ENCODE measurements at regions not wholly inside any gene's neighbourhood (a gene's known extent, or its start where the extent isn't known, plus 50 kb on each side); places are given as distances from the start of the nearest gene placed in this dataset.

GRCh38 chr17:65346166-65346565, 209.0 kb downstream of the RGS9 start:
- Histone ChIP-seq H3K9me3 (ENCODE audit: insufficient read depth, low read length, severe bottlenecking) (no peaks in the 10 kb centered on the region), H3K4me1 (ENCODE audit: insufficient read depth, low read length) (no peaks in the 10 kb centered on the region), H2AFZ (ENCODE audit: low read depth, low read length) (no peak overlapping the region), H3K79me2 (ENCODE audit: insufficient read depth, low read length) (no peaks in the 10 kb centered on the region), H3K27me3 (ENCODE audit: insufficient read depth, low read length, poor library complexity) (peaks cover 3% of the 10 kb centered on the region), H3K4me2 (ENCODE audit: insufficient read depth, low read length) (no peak overlapping the region), H4K20me1 (ENCODE audit: insufficient read depth, low read length) (no peaks in the 10 kb centered on the region), H3K9ac (ENCODE audit: low read depth, low read length) (no peak overlapping the region), H3K4me3 (ENCODE audit: low read depth in 1 of 2, low read length in 2 of 2) (no peak overlapping the region), H3K27ac (ENCODE audit: low read length) (no peak overlapping the region), H3K36me3 (ENCODE audit: insufficient read depth, low read length) (no peaks in the 10 kb centered on the region)
- DNase-seq (no peak), ATAC-seq (ENCODE audit: insufficient read depth, low read depth) (no peak)
- TF ChIP-seq CTCF (IDR thresholded peaks at IDR 0.05; ENCODE audit: borderline replicate concordance, extremely low read depth, low read length, poor library complexity, severe bottlenecking) (no peak), EZH2 (IDR thresholded peaks at IDR 0.05; ENCODE audit: borderline replicate concordance, low read depth, low read length, severe bottlenecking) (no peak)

- DNase-seq (no peak), ATAC-seq (ENCODE audit: insufficient read depth, low read depth) (no peak)
- Histone ChIP-seq H3K9ac (ENCODE audit: low read depth, low read length) (no peak overlapping the region), H3K36me3 (ENCODE audit: insufficient read depth, low read length) (no peaks in the 10 kb centered on the region), H3K4me1 (ENCODE audit: insufficient read depth, low read length) (no peaks in the 10 kb centered on the region), H3K27ac (ENCODE audit: low read length) (no peak overlapping the region), H3K79me2 (ENCODE audit: insufficient read depth, low read length) (no peaks in the 10 kb centered on the region), H3K9me3 (ENCODE audit: insufficient read depth, low read length, severe bottlenecking) (no peaks in the 10 kb centered on the region), H3K4me3 (ENCODE audit: low read depth in 1 of 2, low read length in 2 of 2) (no peak overlapping the region), H3K27me3 (ENCODE audit: insufficient read depth, low read length, poor library complexity) (peaks cover 3% of the 10 kb centered on the region), H2AFZ (ENCODE audit: low read depth, low read length) (no peak overlapping the region), H3K4me2 (ENCODE audit: insufficient read depth, low read length) (no peak overlapping the region), H4K20me1 (ENCODE audit: insufficient read depth, low read length) (no peaks in the 10 kb centered on the region)
- TF ChIP-seq CTCF (IDR thresholded peaks at IDR 0.05; ENCODE audit: borderline replicate concordance, extremely low read depth, low read length, poor library complexity, severe bottlenecking), result no peak
- no peak for TF ChIP-seq EZH2 (IDR thresholded peaks at IDR 0.05; ENCODE audit: borderline replicate concordance, low read depth, low read length, severe bottlenecking)
Measured at GRCh38 chr17:65345261-65346005, 208.3 kb downstream of the RGS9 start.

- Histone ChIP-seq H3K27me3 (ENCODE audit: insufficient read depth, low read length, poor library complexity) (no peaks in the 10 kb centered on the region), H3K79me2 (ENCODE audit: insufficient read depth, low read length) (no peaks in the 10 kb centered on the region), H3K4me3 (ENCODE audit: low read depth in 1 of 2, low read length in 2 of 2) (no peak overlapping the region), H2AFZ (ENCODE audit: low read depth, low read length) (no peak overlapping the region), H3K36me3 (ENCODE audit: insufficient read depth, low read length) (no peaks in the 10 kb centered on the region), H3K9ac (ENCODE audit: low read depth, low read length) (no peak overlapping the region), H3K4me1 (ENCODE audit: insufficient read depth, low read length) (no peaks in the 10 kb centered on the region), H3K27ac (ENCODE audit: low read length) (no peak overlapping the region), H4K20me1 (ENCODE audit: insufficient read depth, low read length) (no peaks in the 10 kb centered on the region), H3K9me3 (ENCODE audit: insufficient read depth, low read length, severe bottlenecking) (no peaks in the 10 kb centered on the region), H3K4me2 (ENCODE audit: insufficient read depth, low read length) (no peak overlapping the region)
- DNase-seq, result no peak
- ATAC-seq (ENCODE audit: insufficient read depth, low read depth), result no peak
- TF ChIP-seq CTCF (IDR thresholded peaks at IDR 0.05; ENCODE audit: borderline replicate concordance, extremely low read depth, low read length, poor library complexity, severe bottlenecking) (no peak), EZH2 (IDR thresholded peaks at IDR 0.05; ENCODE audit: borderline replicate concordance, low read depth, low read length, severe bottlenecking) (no peak)
Measured at GRCh38 chr17:65340401-65340800, 203.2 kb downstream of the RGS9 start.

Measured in DND-41 (cell line).